Activated CD4-positive, alpha-beta T cell treated with anti-CD3 and anti-CD28 coated beads, Interleukin-10, Interleukin-2, amounts not matched to agents 100 ng/mL and 50 ng/mL, durations not matched to agents 16 hours and 8 hours (primary cell): ENCODE measurements at regions not wholly inside any gene's neighbourhood (a gene's known extent, or its start where the extent isn't known, plus 50 kb on each side); places are given as distances from the start of the nearest gene placed in this dataset.

Experiments
- DNase-seq: peaks from one replicate; pipeline ENCODE4 v3.0.0-alpha.2; 2020

DNA sequence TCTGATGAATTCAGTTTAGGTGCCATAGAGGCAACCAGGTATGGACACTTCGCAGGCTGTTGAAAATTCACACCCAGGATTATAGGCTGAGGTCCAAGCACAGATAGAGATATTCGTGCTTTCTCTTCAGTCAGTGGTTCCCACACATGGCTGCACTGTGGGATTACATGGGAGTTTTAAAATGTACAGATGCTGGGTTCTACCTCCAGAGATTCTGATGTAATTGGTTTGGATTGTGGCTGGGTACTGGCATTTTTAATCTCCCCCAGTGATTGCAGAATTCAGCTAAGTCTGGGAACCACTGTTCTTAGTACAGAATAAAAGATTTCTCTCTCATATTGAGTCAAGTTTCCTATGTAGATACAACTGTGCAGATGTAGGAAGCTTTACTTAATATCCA, 91.6 kb downstream of the FOXB1 start:
- DNase-seq, result no peak

GRCh38 chr15:60096157-60096556, 92.0 kb downstream of the FOXB1 start:
- no peak for DNase-seq

DNA sequence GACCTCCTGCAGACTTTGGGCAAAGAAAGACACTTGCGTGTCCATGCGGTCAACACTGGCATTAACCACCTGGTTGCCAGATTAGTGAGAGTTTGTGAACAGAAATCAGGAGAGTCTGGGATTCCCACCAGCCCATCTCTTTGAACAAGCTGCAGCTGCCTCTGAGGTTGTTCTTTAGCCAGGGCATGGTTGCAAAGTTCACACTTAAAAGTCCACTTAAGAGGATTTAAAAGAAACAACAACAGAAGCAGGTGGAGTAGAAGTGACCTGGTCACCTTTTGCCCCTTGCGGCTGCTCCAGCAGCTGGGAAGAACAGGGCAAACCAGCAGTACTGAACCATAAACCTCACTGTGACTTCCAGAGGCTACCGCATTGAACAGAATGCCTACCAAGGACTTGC, 97.3 kb downstream of the FOXB1 start:
- DNase-seq, result no peak

- DNase-seq, result no peak
These were observed 98.6 kb downstream of the FOXB1 start for GRCh38 chr15:60102748-60103147.

DNA sequence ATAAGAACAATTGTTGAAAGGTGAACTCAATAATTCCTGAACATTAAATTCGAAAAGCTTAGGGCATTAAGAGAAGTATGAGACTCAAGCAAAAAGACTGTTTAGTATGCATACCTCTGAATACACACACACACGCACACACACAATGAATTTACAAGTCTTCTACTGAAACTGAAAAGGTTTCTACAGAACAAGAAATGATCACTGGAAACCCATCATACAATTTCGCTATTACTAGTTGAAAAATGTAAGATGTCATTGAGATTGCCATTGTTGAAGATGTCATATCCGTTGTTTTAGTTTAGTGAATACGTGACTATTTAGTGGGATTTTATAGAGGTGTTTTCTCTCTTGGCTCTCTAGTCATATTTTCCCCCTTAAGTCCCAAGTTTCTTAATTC, 106.8 kb downstream of the FOXB1 start:
- DNase-seq, result peak; percentile 78

DNA sequence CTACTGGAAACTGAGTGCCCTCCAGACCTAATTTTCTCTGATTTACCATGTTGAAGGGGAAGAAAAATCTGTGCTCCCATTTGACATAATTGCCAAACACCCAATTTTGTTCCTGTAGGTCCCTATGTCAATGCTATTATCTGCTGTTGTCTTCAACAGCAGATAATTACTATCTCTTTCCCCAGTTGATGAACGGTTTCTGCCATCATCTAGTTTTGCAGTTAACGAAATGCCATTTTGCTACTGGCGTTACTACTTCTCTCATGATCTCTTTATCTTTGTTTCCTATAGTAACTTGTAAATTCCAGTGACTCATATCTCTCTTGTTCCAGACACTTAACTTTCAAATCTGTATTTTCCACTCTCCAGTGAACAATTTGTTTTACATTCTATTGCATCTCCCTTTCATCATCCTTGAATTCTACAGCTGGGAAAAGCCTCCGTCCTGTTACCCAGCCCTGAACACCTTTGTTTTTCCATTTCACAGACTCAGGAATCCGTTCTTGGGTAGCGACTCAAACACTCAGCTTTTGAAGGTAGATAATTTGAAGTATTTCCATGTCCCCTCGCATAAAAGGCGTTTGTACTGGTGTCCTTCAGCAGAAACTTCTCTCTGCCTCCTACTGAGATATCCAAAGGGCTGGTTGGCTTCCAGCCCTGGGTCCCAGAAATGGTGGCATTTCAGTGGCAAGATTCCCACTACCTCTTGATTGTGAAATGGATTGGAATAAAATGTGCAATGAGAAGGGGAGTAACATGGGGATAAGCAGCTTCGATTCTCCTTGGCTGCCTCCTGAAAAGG, 111.7 kb downstream of the FOXB1 start:
- peak; percentile 40 for DNase-seq

DNA sequence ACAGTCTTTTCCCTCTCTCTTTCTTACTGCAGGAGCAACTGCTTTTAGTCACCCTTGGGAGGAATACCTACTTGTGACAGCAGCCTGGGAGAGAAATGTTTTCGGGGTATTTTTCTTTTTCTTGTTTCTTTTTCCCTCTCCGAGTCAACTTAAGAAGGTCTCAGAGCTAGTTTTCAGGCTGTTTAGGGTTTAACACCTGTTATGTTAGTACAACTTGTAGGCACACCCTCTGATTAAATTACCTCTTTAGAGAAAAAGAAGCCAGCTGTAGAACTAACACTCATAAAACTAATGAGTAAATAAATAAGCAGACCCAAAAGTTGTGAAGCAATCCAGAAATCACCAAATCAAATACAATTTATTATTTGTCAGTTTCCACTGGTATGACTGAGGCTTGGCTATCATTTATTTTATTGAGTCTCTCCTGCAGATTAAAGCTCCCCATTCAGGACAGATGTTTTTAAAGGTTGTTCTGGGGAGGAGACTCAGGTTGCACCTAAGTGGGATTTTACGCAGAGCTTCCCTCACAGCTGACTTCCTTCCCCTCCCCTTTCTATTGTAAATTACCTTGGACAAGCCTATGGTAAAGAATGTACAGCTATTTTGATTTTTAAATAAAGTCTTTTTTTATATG, 112.5 kb downstream of the FOXB1 start:
- no peak for DNase-seq

GRCh38 chr15:60118146-60118545, 114.0 kb downstream of the FOXB1 start:
- no peak for DNase-seq

GRCh38 chr15:60118626-60119025, 114.5 kb downstream of the FOXB1 start:
- no peak for DNase-seq

DNA sequence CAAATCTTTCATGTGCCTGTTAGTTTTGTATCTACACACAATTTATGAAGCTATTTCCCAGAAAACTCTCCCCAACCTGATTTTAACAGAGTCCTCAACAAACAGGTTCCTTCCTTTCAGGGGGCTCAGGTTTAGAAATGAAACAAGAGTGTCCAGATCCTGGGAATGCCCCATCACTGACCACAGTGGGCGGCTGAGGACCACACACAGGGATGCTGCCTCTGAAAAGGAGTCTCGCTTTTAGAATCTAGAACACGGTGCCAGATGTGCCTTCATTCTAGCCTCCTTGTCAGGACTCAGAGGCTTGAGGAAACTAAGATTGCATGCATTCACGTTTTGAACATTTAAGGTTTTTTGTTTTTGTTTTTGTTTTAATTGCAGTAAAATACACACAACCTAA, 115.0 kb downstream of the FOXB1 start:
- no peak for DNase-seq

GRCh38 chr15:60120100-60120499, 116.0 kb downstream of the FOXB1 start:
- peak; percentile 18 for DNase-seq

DNA sequence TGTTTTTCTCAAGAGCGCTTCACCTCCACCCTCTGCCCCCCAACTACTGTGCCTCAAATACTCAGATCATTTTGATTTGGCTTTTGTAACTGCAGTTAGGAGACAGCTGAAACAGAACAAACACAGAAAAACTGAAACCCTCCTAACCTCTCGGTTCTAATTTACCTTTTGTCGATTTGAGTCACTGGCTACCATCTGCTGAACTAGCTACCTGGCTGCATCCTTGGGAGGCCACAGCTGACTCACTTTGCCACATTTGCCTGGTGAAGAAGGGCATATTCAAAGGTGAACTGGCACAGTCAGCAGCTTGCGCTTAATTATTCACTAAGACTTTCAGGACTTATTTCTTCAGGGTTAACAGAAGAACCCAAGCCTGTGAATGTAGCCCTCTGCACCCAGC, 117.7 kb downstream of the FOXB1 start:
- peak; percentile 94 for DNase-seq

DNA sequence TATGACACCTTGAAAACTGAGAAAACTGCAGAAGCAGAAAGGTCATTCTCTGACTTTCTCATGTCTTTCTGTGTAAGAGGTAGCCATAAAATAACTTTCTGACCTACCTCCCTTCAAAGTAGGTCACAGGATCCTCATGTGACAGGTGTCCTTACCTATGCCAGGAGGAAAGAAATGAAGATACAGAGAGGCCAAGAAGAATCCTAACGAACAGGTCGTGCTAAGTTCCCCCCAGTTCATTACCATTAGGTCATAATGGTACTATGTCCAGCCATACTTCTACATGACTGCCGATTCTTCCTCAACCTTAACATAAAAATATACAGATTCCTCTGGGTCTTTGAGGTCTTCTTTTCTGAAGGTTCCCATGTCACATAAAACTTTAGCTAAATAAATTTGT, 118.6 kb downstream of the FOXB1 start:
- DNase-seq, result no peak

- peak; percentile 79 for DNase-seq
These were observed 120.5 kb downstream of the FOXB1 start for GRCh38 chr15:60124460-60125070.

DNA sequence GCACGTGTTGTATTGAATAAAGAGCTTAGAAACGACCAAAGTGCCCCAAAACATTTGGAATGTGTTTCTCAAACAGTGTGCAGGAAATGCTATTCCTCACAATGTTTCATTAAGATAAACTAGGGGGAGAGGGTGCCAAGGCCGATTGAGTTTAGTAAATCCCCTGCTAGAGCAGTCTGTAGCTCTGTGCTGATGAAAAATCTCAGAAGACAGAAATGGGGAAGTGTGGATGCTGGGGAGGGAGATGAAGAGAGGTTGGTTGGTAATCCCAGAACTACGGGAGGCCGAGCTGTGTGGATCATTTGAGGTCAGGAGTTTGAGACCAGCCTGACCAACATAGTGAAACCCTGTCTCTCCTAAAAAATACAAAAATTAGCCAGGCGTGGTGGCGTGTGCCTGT, 121.2 kb downstream of the FOXB1 start:
- DNase-seq, result no peak

GRCh38 chr15:60126200-60126599, 122.1 kb downstream of the FOXB1 start:
- DNase-seq, result no peak

- DNase-seq, result no peak
These were observed 122.5 kb downstream of the FOXB1 start for GRCh38 chr15:60126661-60127060.

GRCh38 chr15:60128000-60128376, 123.9 kb downstream of the FOXB1 start:
- no peak for DNase-seq

GRCh38 chr15:60128710-60129109, 124.6 kb downstream of the FOXB1 start:
- DNase-seq, result no peak

DNA sequence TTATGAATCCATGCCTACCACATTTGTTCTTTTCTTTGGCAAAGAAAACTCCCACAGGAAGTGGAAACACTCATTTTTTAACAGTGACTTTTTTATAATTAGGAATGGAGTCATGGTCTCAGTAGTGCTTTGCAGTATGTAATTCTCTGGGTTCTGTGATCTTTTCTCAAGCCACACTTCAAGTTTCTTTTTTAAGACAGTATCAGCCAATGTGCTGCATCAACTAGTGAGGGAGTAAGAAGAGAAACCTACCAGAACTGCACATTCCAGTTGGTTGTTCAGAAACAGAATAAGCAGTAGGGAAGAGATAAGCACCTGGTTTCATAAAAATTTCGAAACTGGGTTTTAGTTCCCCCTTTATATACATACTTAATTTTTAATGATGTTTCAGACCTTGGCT, 126.3 kb downstream of the FOXB1 start:
- no peak for DNase-seq

GRCh38 chr15:60130821-60131220, 126.7 kb downstream of the FOXB1 start:
- DNase-seq, result no peak

- DNase-seq, result peak; percentile 38
These were observed 130.5 kb downstream of the FOXB1 start for GRCh38 chr15:60134609-60135008.

GRCh38 chr15:60135961-60136360, 131.8 kb downstream of the FOXB1 start:
- DNase-seq, result no peak

DNA sequence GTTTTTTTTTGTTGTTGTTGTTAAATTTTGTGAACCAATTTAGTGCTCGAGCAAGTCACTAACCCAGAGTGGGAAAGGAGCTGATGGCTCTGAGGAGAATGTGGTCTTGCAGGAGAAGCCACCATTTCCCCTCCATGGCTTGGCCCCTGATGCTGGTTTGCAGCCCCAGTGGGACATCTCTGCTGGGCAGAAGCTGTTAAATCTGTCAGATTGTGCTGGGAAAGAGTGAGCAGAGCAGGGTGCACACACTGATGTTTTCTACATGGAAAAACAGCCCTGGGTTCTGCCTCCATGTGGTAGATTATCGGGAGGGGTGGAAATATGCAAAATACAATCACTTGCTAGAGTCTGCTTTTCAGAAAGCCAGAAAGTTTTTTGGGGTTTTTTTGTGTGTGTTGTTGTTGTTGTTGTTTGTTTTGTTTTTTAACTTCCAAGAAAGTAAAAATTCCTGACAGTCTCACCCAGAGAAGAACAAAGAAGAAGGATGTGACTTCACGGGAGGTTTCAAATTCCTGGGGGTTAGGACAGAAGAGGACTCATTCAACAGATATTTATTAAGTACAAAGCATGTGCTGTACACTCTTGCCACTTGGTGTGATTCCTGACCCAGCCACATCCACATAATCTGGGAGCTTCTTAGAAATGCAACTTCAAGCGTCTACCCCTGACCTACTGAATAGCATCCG, 133.7 kb downstream of the FOXB1 start:
- DNase-seq, result no peak
